Caco-2 (cell line): ENCODE measurements at regions not wholly inside any gene's neighbourhood (a gene's known extent, or its start where the extent isn't known, plus 50 kb on each side); places are given as distances from the start of the nearest gene placed in this dataset.

ENCODE experiments used
- BruUV-seq: library from RNA; stranded (reverse); fragments of 400-500 nt; replicated peaks from 2 replicates; lab custom pipeline; 2021; lab: Mats Ljungman, UMichigan
- CTCF ChIA-PET: fragments of 300-600 bp; sonication (Branson Sonifier 250); formaldehyde crosslinking; loops from one replicate; lab custom pipeline; 2022; ENCODE audit warnings: antibody characterized with exemption; lab: Charles Lee
- POLR2A ChIA-PET: fragments of 300-600 bp; sonication (Branson Sonifier 250); formaldehyde crosslinking; loops from one replicate; lab custom pipeline; 2022; ENCODE audit warnings: antibody characterized with exemption; lab: Charles Lee
- DNase-seq, 2 experiments: peaks; one replicate each; pipeline versions ENCODE4 v3.0.0 to v3.0.0-alpha.2; 2020 to 2022
- H3K27me3 ChIP-seq: replicated peaks from 2 replicates; pipeline ENCODE4 v1.6.0; 2011; ENCODE audit warnings: low read length; ENCODE audit not compliant: control insufficient read depth, insufficient read depth
- H3K36me3 ChIP-seq: 2 replicates; pipeline ENCODE4 v1.5.1; 2011; ENCODE audit warnings: low read length; ENCODE audit not compliant: control insufficient read depth, insufficient read depth
- H3K4me1 ChIP-seq: fragments of 250-450 bp; sonication (Bioruptor Pico); 2 replicates; pipeline ENCODE4 v1.5.1; 2020; ENCODE audit warnings: mild to moderate bottlenecking
- H3K4me3 ChIP-seq: 2 replicates; pipeline ENCODE4 v1.5.1; 2011; ENCODE audit warnings: low read depth, mild to moderate bottlenecking, control low read depth, low read length
- H3K9me3 ChIP-seq: fragments of 250-450 bp; sonication (Bioruptor Pico); 2 replicates; pipeline ENCODE4 v1.5.1; 2020; ENCODE audit warnings: mild to moderate bottlenecking, moderate library complexity
- H3K27ac Mint-ChIP-seq: one replicate; pipeline ENCODE4 v1.8.0; 2022; ENCODE audit warnings: mixed read lengths; ENCODE audit not compliant: unreplicated experiment
- H3K27me3 Mint-ChIP-seq: one replicate; pipeline ENCODE4 v1.8.0; 2022; ENCODE audit warnings: mixed read lengths; ENCODE audit not compliant: insufficient read depth, unreplicated experiment
- H3K36me3 Mint-ChIP-seq: one replicate; pipeline ENCODE4 v1.8.0; 2022; ENCODE audit warnings: mild to moderate bottlenecking, mixed read lengths; ENCODE audit not compliant: insufficient read depth, unreplicated experiment
- H3K4me1 Mint-ChIP-seq: one replicate; pipeline ENCODE4 v1.8.0; 2022; ENCODE audit warnings: low read depth, mixed read lengths; ENCODE audit not compliant: unreplicated experiment
- H3K4me3 Mint-ChIP-seq: one replicate; pipeline ENCODE4 v1.8.0; 2022; ENCODE audit warnings: mild to moderate bottlenecking, moderate library complexity, mixed read lengths; ENCODE audit not compliant: unreplicated experiment
- H3K9me3 Mint-ChIP-seq: one replicate; pipeline ENCODE4 v1.8.0; 2022; ENCODE audit warnings: mixed read lengths; ENCODE audit not compliant: unreplicated experiment
- intact Hi-C: fragments of 100-400 bp; cut with micrococcal nuclease; formaldehyde crosslinking; loops from one replicate; pipeline ENCODE4 v1.10.0; 2022; ENCODE audit not compliant: unreplicated experiment
- TF ChIP-seq, protein P1 (sequence below), 2 experiments: fragments of 200-600 bp in 1 of 2; IDR thresholded peaks; 1 replicate in 1 of 2; 2 replicates in 1 of 2; pipeline versions ENCODE4 v1.5.1 to v1.8.0; 2011 to 2022; ENCODE audit warnings: antibody characterized with exemption in 1 of 2, control low read depth in 1 of 2, inconsistent platforms in 1 of 2, low read depth in 1 of 2, low read length in 1 of 2, mild to moderate bottlenecking in 1 of 2, moderate library complexity in 1 of 2; ENCODE audit not compliant: insufficient read depth in 1 of 2, severe bottlenecking in 1 of 2, unreplicated experiment in 1 of 2

DNA sequence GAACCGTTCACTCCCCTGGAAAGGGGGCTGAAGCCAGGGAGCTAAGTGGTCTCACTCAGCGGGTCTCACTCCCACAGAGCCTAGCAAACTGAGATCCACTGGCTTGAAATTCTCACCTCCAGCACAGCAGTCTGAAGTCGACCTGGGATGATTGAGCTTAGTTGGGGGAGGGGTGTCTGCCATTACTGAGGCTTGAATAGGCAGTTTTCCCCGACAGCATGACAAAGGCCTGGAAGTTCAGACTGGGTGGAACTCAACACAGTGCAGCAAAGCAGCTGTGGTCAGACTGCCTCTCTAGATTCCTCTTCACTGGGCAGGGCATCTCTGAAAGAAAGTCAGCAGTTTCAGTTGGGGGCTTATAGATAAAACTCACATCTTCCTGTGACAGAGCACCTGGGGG is 292.5 kb downstream of the NUP35 start:
- ChIA-PET CTCF (no interaction called here), POLR2A (no interaction called here)
- DNase-seq: no peak
- peaks cover 13% of the 10 kb centered on the region for H3K4me1 Mint-ChIP-seq
- no peaks in the 10 kb centered on the region for H3K36me3 ChIP-seq
- TF ChIP-seq, protein P1, sequence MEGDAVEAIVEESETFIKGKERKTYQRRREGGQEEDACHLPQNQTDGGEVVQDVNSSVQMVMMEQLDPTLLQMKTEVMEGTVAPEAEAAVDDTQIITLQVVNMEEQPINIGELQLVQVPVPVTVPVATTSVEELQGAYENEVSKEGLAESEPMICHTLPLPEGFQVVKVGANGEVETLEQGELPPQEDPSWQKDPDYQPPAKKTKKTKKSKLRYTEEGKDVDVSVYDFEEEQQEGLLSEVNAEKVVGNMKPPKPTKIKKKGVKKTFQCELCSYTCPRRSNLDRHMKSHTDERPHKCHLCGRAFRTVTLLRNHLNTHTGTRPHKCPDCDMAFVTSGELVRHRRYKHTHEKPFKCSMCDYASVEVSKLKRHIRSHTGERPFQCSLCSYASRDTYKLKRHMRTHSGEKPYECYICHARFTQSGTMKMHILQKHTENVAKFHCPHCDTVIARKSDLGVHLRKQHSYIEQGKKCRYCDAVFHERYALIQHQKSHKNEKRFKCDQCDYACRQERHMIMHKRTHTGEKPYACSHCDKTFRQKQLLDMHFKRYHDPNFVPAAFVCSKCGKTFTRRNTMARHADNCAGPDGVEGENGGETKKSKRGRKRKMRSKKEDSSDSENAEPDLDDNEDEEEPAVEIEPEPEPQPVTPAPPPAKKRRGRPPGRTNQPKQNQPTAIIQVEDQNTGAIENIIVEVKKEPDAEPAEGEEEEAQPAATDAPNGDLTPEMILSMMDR (IDR thresholded peaks at IDR 0.05; ENCODE audit: insufficient read depth in 1 of 2, low read depth in 1 of 2, low read length in 1 of 2, severe bottlenecking in 1 of 2, unreplicated experiment in 1 of 2): no peak
- intact Hi-C loops: no loop called here
- no peaks in the 10 kb centered on the region for H3K27me3 ChIP-seq
- H3K27ac Mint-ChIP-seq: peak overlapping the region; percentile 73
- H3K27me3 Mint-ChIP-seq: no peaks in the 10 kb centered on the region
- peaks cover 17% of the 10 kb centered on the region for H3K4me1 ChIP-seq
- BruUV-seq: no TSS peak
- H3K9me3 Mint-ChIP-seq: peaks cover 20% of the 10 kb centered on the region
- H3K9me3 ChIP-seq: no peaks in the 10 kb centered on the region
- H3K4me3 ChIP-seq: no peak overlapping the region
- no peaks in the 10 kb centered on the region for H3K36me3 Mint-ChIP-seq
- no peak overlapping the region for H3K4me3 Mint-ChIP-seq

DNA sequence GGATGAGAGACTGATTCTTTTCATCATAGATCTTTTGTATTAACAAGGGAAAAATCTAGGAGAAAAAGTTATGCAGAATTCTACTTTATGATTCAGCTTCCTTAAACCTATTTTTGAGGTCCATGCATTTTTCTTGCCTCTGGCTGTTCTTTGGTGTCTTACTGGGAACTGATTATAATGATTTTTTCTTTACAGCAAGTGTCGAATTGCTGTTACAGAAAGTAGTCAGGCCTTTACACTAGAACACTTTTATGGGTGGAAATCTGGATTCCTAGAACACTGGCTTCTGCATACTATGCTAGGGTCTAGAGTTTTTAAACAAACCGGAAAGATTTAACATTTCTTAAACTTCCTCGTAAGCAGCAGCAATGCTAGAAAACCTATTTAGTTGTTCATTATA is 302.6 kb downstream of the NUP35 start:
- Histone ChIP-seq H3K27me3 (no peaks in the 10 kb centered on the region), H3K36me3 (no peaks in the 10 kb centered on the region), H3K9me3 (no peaks in the 10 kb centered on the region), H3K4me1 (no peaks in the 10 kb centered on the region), H3K4me3 (no peak overlapping the region)
- Mint-ChIP-seq H3K4me1 (no peaks in the 10 kb centered on the region), H3K27ac (no peak overlapping the region), H3K36me3 (no peaks in the 10 kb centered on the region), H3K27me3 (no peaks in the 10 kb centered on the region), H3K9me3 (no peaks in the 10 kb centered on the region), H3K4me3 (no peak overlapping the region)
- no peak for DNase-seq
- BruUV-seq: no TSS peak
- TF ChIP-seq, protein P1 (IDR thresholded peaks at IDR 0.05; ENCODE audit: insufficient read depth in 1 of 2, low read depth in 1 of 2, low read length in 1 of 2, severe bottlenecking in 1 of 2, unreplicated experiment in 1 of 2): no peak
- CTCF ChIA-PET: no interaction called here
- intact Hi-C loops: no loop called here
- POLR2A ChIA-PET: no interaction called here

DNA sequence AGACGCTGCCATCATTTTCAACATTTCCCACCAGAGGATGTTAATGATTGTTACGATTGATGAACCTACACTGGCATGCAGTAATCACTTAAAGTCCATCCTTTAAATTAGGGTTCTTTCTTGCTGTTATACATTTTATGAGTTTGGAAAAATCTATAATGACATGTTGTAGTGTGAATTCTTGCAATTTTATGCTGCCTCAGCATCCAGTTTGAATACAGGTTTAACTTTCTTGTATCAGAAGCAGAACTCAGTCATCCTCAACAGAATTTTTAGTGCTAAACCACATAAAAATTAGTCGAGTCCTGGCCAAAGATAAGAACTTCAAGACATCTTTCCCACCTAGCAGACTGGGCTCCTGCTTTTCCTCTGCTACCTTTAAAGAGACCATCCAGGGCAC is 303.3 kb downstream of the NUP35 start:
- BruUV-seq: no TSS peak
- CTCF ChIA-PET: no interaction called here
- Histone ChIP-seq H3K9me3 (no peaks in the 10 kb centered on the region), H3K4me1 (no peaks in the 10 kb centered on the region), H3K36me3 (no peaks in the 10 kb centered on the region), H3K4me3 (no peak overlapping the region), H3K27me3 (no peaks in the 10 kb centered on the region)
- POLR2A ChIA-PET: no interaction called here
- Mint-ChIP-seq H3K27ac (no peak overlapping the region), H3K4me1 (no peaks in the 10 kb centered on the region), H3K9me3 (no peaks in the 10 kb centered on the region), H3K36me3 (no peaks in the 10 kb centered on the region), H3K4me3 (no peak overlapping the region), H3K27me3 (no peaks in the 10 kb centered on the region)
- intact Hi-C loops: no loop called here
- no peak for DNase-seq
- TF ChIP-seq, protein P1 (IDR thresholded peaks at IDR 0.05; ENCODE audit: insufficient read depth in 1 of 2, low read depth in 1 of 2, low read length in 1 of 2, severe bottlenecking in 1 of 2, unreplicated experiment in 1 of 2): no peak
